ENCODE measurements at regions not wholly inside any gene's neighbourhood (a gene's known extent, or its start where the extent isn't known, plus 50 kb on each side); places are given as distances from the start of the nearest gene placed in this dataset.

GRCh38 chr5:2639425-2639824 is 112.1 kb downstream of the IRX2 start:
- Histone ChIP-seq H3K27ac (no peak overlapping the region), H3K4me2 (no peak overlapping the region), H3K27me3 (ENCODE audit: insufficient read depth, low read depth) (no peaks in the 10 kb centered on the region), H2AFZ (ENCODE audit: low read depth) (no peak overlapping the region), H4K20me1 (ENCODE audit: insufficient read depth) (no peaks in the 10 kb centered on the region), H3K9ac (no peak overlapping the region), H3K36me3 (ENCODE audit: insufficient read depth) (no peaks in the 10 kb centered on the region), H3K79me2 (ENCODE audit: insufficient read depth, low read depth) (no peaks in the 10 kb centered on the region), H3K4me3 (IDR thresholded peaks at IDR 0.05; ENCODE audit: insufficient read depth, low read depth, low read length) (no peak overlapping the region), H3K4me1 (ENCODE audit: low read depth, poor library complexity, severe bottlenecking) (no peaks in the 10 kb centered on the region)
- TF ChIP-seq, protein P1, sequence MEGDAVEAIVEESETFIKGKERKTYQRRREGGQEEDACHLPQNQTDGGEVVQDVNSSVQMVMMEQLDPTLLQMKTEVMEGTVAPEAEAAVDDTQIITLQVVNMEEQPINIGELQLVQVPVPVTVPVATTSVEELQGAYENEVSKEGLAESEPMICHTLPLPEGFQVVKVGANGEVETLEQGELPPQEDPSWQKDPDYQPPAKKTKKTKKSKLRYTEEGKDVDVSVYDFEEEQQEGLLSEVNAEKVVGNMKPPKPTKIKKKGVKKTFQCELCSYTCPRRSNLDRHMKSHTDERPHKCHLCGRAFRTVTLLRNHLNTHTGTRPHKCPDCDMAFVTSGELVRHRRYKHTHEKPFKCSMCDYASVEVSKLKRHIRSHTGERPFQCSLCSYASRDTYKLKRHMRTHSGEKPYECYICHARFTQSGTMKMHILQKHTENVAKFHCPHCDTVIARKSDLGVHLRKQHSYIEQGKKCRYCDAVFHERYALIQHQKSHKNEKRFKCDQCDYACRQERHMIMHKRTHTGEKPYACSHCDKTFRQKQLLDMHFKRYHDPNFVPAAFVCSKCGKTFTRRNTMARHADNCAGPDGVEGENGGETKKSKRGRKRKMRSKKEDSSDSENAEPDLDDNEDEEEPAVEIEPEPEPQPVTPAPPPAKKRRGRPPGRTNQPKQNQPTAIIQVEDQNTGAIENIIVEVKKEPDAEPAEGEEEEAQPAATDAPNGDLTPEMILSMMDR (conservative IDR thresholded peaks at IDR 0.05; ENCODE audit: low read depth, low read length), result no peak

DNA sequence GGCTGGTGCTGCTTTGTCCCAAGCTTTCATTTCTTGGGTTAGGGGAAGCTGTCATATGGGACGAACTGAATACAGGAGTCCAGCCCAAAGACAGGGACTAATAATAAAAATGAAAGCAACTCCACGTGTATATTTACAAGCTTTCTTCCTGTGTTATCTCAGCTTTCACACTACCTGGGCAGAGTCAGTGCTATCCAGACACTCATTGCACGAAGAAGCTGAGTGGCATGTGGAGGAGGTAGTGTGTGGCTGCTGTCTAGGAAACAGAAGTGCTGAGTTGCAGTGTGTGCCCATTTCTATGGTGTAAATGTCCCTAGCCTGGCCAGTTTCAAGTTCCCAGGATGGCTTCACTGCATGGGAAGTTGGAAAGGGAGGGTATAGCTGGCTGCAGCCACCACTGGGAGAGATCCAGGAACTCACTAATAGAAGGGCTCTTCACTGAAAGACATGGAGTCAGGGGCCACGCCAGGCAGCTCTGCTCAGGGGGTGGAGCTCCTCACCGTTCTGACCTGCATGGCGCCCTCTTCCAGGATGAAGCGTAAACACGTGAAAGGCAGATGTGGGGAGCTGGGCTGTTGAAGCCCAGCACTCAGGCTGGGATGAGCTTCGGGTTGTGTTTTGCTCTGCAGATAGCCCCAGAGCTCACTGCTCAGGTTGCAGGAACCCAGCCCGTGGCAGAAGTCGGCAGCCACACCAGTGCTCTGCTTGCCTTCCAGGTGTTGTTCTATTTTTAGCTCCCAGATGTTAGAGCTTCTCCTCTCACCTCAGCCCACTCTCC is 116.9 kb downstream of the IRX2 start:
- Histone ChIP-seq H3K4me1 (ENCODE audit: low read depth, poor library complexity, severe bottlenecking) (no peaks in the 10 kb centered on the region), H3K27me3 (ENCODE audit: insufficient read depth, low read depth) (no peaks in the 10 kb centered on the region), H3K27ac (no peak overlapping the region), H3K79me2 (ENCODE audit: insufficient read depth, low read depth) (no peaks in the 10 kb centered on the region), H3K36me3 (ENCODE audit: insufficient read depth) (no peaks in the 10 kb centered on the region), H2AFZ (ENCODE audit: low read depth) (no peak overlapping the region), H3K4me2 (no peak overlapping the region), H4K20me1 (ENCODE audit: insufficient read depth) (no peaks in the 10 kb centered on the region), H3K9ac (no peak overlapping the region), H3K4me3 (IDR thresholded peaks at IDR 0.05; ENCODE audit: insufficient read depth, low read depth, low read length) (no peak overlapping the region)
- TF ChIP-seq, protein P1 (conservative IDR thresholded peaks at IDR 0.05; ENCODE audit: low read depth, low read length), result no peak

- Histone ChIP-seq H3K4me3 (IDR thresholded peaks at IDR 0.05; ENCODE audit: insufficient read depth, low read depth, low read length) (no peak overlapping the region), H3K4me2 (no peak overlapping the region)
- TF ChIP-seq, protein P1 (conservative IDR thresholded peaks at IDR 0.05; ENCODE audit: low read depth, low read length), result no peak
Observed at GRCh38 chr5:2633992-2634391, 117.5 kb downstream of the IRX2 start.

DNA sequence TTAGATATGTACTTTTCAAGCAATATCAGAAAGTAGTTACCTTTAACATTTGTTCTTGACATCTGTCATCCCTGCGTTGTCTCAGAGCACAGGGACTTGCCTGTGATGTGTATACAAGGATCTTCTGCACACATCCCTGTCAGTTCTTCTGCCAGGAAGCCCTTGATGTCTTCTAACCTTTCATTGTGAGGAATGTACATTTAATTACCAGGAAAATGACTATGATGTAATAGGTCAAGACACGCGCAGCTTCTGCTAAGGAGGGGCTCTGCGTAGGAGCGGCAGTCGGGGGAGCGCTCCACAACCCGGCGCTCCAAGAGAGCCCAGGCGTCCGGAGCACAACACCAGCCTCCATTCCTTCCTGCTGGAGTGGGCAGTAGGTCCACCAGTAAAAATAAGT is 119.7 kb downstream of the IRX2 start:
- TF ChIP-seq, protein P1 (conservative IDR thresholded peaks at IDR 0.05; ENCODE audit: low read depth, low read length), result no peak
- H3K4me1 ChIP-seq (ENCODE audit: low read depth, poor library complexity, severe bottlenecking), result no peaks in the 10 kb centered on the region
- H2AFZ ChIP-seq (ENCODE audit: low read depth), result no peak overlapping the region
- no peak overlapping the region for H3K4me2 ChIP-seq
- H3K27me3 ChIP-seq (ENCODE audit: insufficient read depth, low read depth), result no peaks in the 10 kb centered on the region
- no peak overlapping the region for H3K9ac ChIP-seq
- no peaks in the 10 kb centered on the region for H3K36me3 ChIP-seq (ENCODE audit: insufficient read depth)
- no peak overlapping the region for H3K27ac ChIP-seq
- H4K20me1 ChIP-seq (ENCODE audit: insufficient read depth), result no peaks in the 10 kb centered on the region
- no peak overlapping the region for H3K4me3 ChIP-seq (IDR thresholded peaks at IDR 0.05; ENCODE audit: insufficient read depth, low read depth, low read length)
- H3K79me2 ChIP-seq (ENCODE audit: insufficient read depth, low read depth), result no peaks in the 10 kb centered on the region

More at GRCh38 chr5:2633992-2634391, 117.5 kb downstream of the IRX2 start:
- no peaks in the 10 kb centered on the region for H3K79me2 ChIP-seq (ENCODE audit: insufficient read depth, low read depth)
- H3K9ac ChIP-seq, result no peak overlapping the region
- H3K4me1 ChIP-seq (ENCODE audit: low read depth, poor library complexity, severe bottlenecking), result no peaks in the 10 kb centered on the region
- no peaks in the 10 kb centered on the region for H4K20me1 ChIP-seq (ENCODE audit: insufficient read depth)
- H3K36me3 ChIP-seq (ENCODE audit: insufficient read depth), result no peaks in the 10 kb centered on the region
- H2AFZ ChIP-seq (ENCODE audit: low read depth), result no peak overlapping the region
- no peaks in the 10 kb centered on the region for H3K27me3 ChIP-seq (ENCODE audit: insufficient read depth, low read depth)
- no peak overlapping the region for H3K27ac ChIP-seq

All from KMS-11 (cell line).